IPS-20b (cell line): ENCODE measurements at regions not wholly inside any gene's neighbourhood (a gene's known extent, or its start where the extent isn't known, plus 50 kb on each side); places are given as distances from the start of the nearest gene placed in this dataset.

Source experiments
- H3K27ac ChIP-seq: one replicate; pipeline ENCODE4 v1.5.1; 2013; ENCODE audit warnings: low read length
- H3K27me3 ChIP-seq: 2 replicates; pipeline ENCODE4 v1.6.1; 2013; ENCODE audit warnings: mild to moderate bottlenecking, low read length, inconsistent platforms; ENCODE audit not compliant: insufficient read depth
- H3K36me3 ChIP-seq: 2 replicates; pipeline ENCODE4 v1.6.1; 2013; ENCODE audit warnings: low read depth, mild to moderate bottlenecking, inconsistent platforms, low read length, moderate library complexity; ENCODE audit not compliant: insufficient read depth
- H3K4me1 ChIP-seq: 2 replicates; pipeline ENCODE4 v1.6.1; 2013; ENCODE audit warnings: mild to moderate bottlenecking, control low read depth, inconsistent platforms, low read length, moderate library complexity; ENCODE audit not compliant: insufficient read depth
- H3K4me3 ChIP-seq: 2 replicates; pipeline ENCODE4 v1.5.1; 2013; ENCODE audit warnings: mild to moderate bottlenecking, low read length, inconsistent platforms
- H3K9ac ChIP-seq: 2 replicates; pipeline ENCODE4 v1.6.1; 2013; ENCODE audit warnings: low read depth, mild to moderate bottlenecking, inconsistent platforms, low read length, moderate library complexity
- H3K9me3 ChIP-seq: 2 replicates; pipeline ENCODE4 v1.6.1; 2013; ENCODE audit warnings: mild to moderate bottlenecking, low read depth, low read length, inconsistent platforms; ENCODE audit not compliant: insufficient read depth

- Histone ChIP-seq H3K36me3 (no peaks in the 10 kb centered on the region), H3K4me3 (no peak overlapping the region), H3K9ac (no peak overlapping the region), H3K27ac (no peak overlapping the region), H3K4me1 (peaks cover 16% of the 10 kb centered on the region; the same call in 1 of the 2 replicates), H3K27me3 (peaks cover 17% of the 10 kb centered on the region), H3K9me3 (no peaks in the 10 kb centered on the region)
Observed at GRCh38 chr17:79216826-79217225, 142.2 kb downstream of the ENGASE start.

GRCh38 chr17:79216391-79216790 is 141.8 kb downstream of the ENGASE start:
- Histone ChIP-seq H3K9ac (no peak overlapping the region), H3K4me3 (no peak overlapping the region), H3K36me3 (no peaks in the 10 kb centered on the region), H3K27ac (no peak overlapping the region), H3K27me3 (peaks cover 17% of the 10 kb centered on the region), H3K4me1 (peaks cover 19% of the 10 kb centered on the region; the same call in 1 of the 2 replicates), H3K9me3 (no peaks in the 10 kb centered on the region)

- H3K27ac ChIP-seq, result no peak overlapping the region
- peaks cover 16% of the 10 kb centered on the region for H3K27me3 ChIP-seq
Observed at GRCh38 chr17:79215631-79216030, 141.0 kb downstream of the ENGASE start.

GRCh38 chr17:79214940-79215604 is 140.4 kb downstream of the ENGASE start:
- Histone ChIP-seq H3K4me1 (peaks cover 15% of the 10 kb centered on the region; the same call in 1 of the 2 replicates), H3K27me3 (peaks cover 11% of the 10 kb centered on the region), H3K36me3 (no peaks in the 10 kb centered on the region), H3K9me3 (no peaks in the 10 kb centered on the region), H3K4me3 (no peak overlapping the region), H3K9ac (no peak overlapping the region), H3K27ac (no peak overlapping the region)

More at GRCh38 chr17:79215631-79216030, 141.0 kb downstream of the ENGASE start:
- no peaks in the 10 kb centered on the region for H3K9me3 ChIP-seq
- peaks cover 15% of the 10 kb centered on the region; the same call in 1 of the 2 replicates for H3K4me1 ChIP-seq
- H3K36me3 ChIP-seq, result no peaks in the 10 kb centered on the region
- H3K4me3 ChIP-seq, result no peak overlapping the region
- H3K9ac ChIP-seq, result no peak overlapping the region

GRCh38 chr17:79214459-79214858 is 139.8 kb downstream of the ENGASE start:
- Histone ChIP-seq H3K9me3 (no peaks in the 10 kb centered on the region), H3K36me3 (no peaks in the 10 kb centered on the region), H3K9ac (no peak overlapping the region; the same call in 1 of the 2 replicates), H3K27ac (no peak overlapping the region), H3K4me1 (peaks cover 15% of the 10 kb centered on the region; the same call in 1 of the 2 replicates), H3K27me3 (peaks cover 8% of the 10 kb centered on the region), H3K4me3 (no peak overlapping the region)

DNA sequence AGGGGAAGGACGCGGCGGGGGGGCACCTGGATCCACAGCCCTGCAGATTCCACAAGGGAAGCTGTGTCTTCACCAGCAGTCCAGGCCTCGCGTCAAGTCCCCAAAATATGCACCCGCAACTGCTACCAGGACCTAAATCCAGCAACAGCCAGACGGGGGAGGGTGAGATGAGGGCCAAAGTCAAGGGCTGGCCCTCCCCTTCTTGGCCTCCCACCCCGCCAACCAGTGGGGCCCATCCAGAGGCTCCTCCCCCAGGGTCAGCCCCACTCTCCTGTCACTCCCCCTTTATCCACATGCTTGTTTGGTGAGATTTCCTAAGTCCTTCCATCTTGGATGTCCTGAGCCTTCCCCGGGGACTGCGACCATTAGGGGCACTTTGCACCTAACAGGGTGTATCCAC is 138.7 kb downstream of the ENGASE start:
- Histone ChIP-seq H3K4me1 (peaks cover 15% of the 10 kb centered on the region; the same call in 1 of the 2 replicates), H3K9ac (no peak overlapping the region), H3K4me3 (no peak overlapping the region), H3K27ac (no peak overlapping the region), H3K36me3 (no peaks in the 10 kb centered on the region), H3K9me3 (no peaks in the 10 kb centered on the region), H3K27me3 (no peaks in the 10 kb centered on the region; the same call in 1 of the 2 replicates)

DNA sequence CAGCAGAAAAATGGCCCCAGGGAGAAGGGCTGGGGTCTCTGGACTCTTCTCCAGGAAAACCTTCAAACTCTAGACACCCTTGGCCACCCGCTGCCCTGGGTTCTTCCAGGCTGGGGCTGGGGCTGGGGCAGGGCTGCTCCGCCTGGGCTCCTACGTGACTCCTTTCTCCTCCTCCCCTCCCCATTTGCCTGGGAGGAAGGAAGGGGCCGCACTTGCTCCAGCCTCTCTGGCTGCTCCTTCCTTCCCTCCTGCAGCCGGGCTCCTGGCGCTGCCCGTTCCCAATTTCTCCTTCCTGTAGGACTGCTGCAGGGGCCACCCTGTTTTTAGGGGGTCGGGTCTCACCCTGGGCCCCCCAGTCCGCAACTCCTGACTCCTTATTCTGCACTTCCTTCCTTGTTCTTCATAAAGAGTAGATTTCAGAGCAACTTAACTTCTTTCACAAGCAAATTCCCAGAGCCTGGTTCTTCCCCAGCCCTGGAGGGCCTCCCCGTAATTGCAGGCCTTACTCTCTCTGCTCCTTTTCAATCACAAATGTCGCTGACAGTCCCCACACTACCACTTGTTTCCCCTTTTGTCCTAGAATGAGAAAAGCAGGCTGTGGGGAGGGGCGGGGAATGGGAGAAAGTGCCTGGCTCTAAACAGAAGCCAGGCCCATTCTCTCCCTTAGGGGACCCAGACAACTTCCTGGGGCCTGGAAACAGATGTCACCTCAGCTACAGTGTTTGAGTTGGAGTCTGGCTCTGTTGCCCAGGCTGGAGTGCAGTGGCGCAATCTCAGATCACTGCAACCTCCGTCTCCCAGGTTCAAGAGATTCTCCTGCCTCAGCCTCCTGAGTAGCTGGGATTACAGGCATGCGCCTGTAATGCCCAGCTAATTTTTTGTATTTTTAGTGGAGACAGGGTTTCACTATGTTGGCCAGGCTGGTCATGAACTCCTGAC is 137.8 kb downstream of the ENGASE start:
- Histone ChIP-seq H3K27me3 (no peaks in the 10 kb centered on the region; the same call in 1 of the 2 replicates), H3K4me1 (peaks cover 15% of the 10 kb centered on the region; the same call in 1 of the 2 replicates), H3K36me3 (no peaks in the 10 kb centered on the region), H3K4me3 (peak overlapping the region; percentile 50; the same call in 1 of the 2 replicates), H3K27ac (peak overlapping the region; percentile 47), H3K9ac (peak overlapping the region; percentile 58; the same call in 1 of the 2 replicates), H3K9me3 (no peaks in the 10 kb centered on the region)

DNA sequence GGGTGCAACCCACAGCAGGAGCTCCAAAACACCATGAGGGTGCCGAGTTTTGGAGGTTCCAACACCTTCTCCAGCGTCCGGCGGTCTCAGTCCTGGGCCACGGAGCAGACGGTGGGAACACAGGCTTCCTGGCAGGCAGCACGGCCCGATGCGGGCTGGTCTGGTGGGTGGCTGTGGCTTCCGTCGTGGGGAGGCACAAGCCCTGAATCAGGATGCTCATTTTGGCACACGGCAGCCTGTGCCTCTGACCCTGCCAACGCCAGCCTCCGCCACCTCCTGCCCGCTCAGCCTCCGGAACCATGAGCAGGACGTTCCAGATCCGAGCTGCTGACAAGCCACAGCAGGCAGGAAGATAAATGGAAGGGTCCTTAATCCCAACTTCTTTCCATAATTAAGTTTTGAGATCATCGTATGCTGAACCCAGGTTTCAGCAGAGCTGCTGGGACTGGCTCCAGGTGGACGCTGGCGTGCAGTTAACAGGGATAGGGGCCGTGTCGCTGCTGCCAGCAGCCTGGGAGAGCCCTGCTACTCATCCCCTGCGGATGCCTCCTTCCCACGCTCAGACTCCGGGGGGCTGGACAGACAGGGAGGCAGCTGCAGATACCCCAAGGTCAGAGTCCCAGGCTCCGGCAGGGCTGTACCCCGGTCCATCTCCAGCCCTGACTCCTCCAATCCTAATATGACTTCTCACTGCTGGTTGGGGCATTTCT is 136.6 kb downstream of the ENGASE start:
- no peaks in the 10 kb centered on the region for H3K9me3 ChIP-seq
- H3K4me3 ChIP-seq, result no peak overlapping the region
- peaks cover 15% of the 10 kb centered on the region; the same call in 1 of the 2 replicates for H3K4me1 ChIP-seq
- H3K9ac ChIP-seq, result no peak overlapping the region
- H3K27ac ChIP-seq, result no peak overlapping the region
- no peaks in the 10 kb centered on the region for H3K36me3 ChIP-seq
- no peaks in the 10 kb centered on the region; the same call in 1 of the 2 replicates for H3K27me3 ChIP-seq

- no peaks in the 10 kb centered on the region for H3K9me3 ChIP-seq
- no peak overlapping the region for H3K4me3 ChIP-seq
- no peak overlapping the region for H3K27ac ChIP-seq
- peaks cover 15% of the 10 kb centered on the region; the same call in 1 of the 2 replicates for H3K4me1 ChIP-seq
- H3K9ac ChIP-seq, result no peak overlapping the region
- H3K36me3 ChIP-seq, result no peaks in the 10 kb centered on the region
- no peaks in the 10 kb centered on the region; the same call in 1 of the 2 replicates for H3K27me3 ChIP-seq
Observed at GRCh38 chr17:79210638-79211037, 136.0 kb downstream of the ENGASE start.

DNA sequence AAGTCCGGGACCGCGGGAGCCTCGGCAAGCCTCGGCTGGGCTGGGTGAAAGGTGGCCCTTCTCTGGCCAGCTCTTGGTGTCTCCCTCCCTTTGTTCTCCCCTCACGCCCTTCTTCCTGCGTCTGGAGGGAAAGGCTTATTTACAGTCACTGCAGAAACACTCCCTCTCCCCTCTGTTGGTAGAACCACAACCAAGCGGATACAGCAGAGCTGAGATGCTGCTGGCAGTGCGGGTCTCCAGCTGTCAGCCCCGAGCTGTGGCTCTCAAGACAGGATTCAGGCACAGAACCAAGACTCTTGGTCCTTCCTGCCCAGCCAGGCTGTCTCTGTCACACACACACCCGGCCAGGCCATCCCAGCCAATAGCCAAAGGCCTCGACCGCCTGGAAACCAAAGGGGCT is 133.3 kb downstream of the ENGASE start:
- H3K36me3 ChIP-seq, result no peaks in the 10 kb centered on the region
- H3K9me3 ChIP-seq, result no peaks in the 10 kb centered on the region
- no peak overlapping the region for H3K27ac ChIP-seq
- no peak overlapping the region for H3K4me3 ChIP-seq
- peaks cover 7% of the 10 kb centered on the region; the same call in 1 of the 2 replicates for H3K4me1 ChIP-seq
- no peak overlapping the region for H3K9ac ChIP-seq
- no peaks in the 10 kb centered on the region; the same call in 1 of the 2 replicates for H3K27me3 ChIP-seq

GRCh38 chr17:79205688-79206205 is 131.1 kb downstream of the ENGASE start:
- H3K27me3 ChIP-seq, result no peaks in the 10 kb centered on the region; the same call in 1 of the 2 replicates
- H3K9me3 ChIP-seq, result no peaks in the 10 kb centered on the region

More at GRCh38 chr17:79205688-79206205, 131.1 kb downstream of the ENGASE start:
- no peak overlapping the region for H3K9ac ChIP-seq
- peaks cover 15% of the 10 kb centered on the region; the same call in 1 of the 2 replicates for H3K4me1 ChIP-seq
- no peak overlapping the region for H3K27ac ChIP-seq
- H3K4me3 ChIP-seq, result no peak overlapping the region
- no peaks in the 10 kb centered on the region for H3K36me3 ChIP-seq
